H4 (cell line): ENCODE measurements at regions not wholly inside any gene's neighbourhood (a gene's known extent, or its start where the extent isn't known, plus 50 kb on each side); places are given as distances from the start of the nearest gene placed in this dataset.

ENCODE experiments used
- DNase-seq: peaks from one replicate; pipeline ENCODE4 v3.0.0-alpha.2; 2015; ENCODE audit warnings: low spot score

DNA sequence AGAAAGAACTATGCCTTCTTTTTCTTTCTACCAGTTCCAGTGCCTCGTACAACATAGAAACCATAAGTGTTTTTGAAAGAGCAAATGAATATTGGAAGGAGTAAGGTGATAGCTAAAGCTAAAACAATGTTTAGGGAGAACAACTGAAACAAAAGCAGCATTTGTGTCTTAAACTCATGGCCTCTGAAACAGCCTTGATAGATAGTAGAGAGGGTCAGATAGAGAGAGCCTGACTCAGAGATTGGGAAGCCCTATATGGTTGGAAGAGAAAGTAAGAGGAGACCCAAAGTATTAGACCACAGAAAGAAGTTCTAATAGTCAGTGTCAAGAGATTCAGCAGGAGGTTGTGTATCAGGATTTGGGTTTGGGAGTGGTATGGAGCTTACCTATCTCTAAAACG, 79.6 kb upstream of the IFNG-AS1 start:
- no peak for DNase-seq

- peak; percentile 49 for DNase-seq
Measured at GRCh38 chr12:67910360-67911274, 78.6 kb upstream of the IFNG-AS1 start.

- no peak for DNase-seq
Measured at GRCh38 chr12:67911275-67911600, 78.0 kb upstream of the IFNG-AS1 start.

- DNase-seq, result no peak
Measured at GRCh38 chr12:67911789-67912188, 77.5 kb upstream of the IFNG-AS1 start.

- DNase-seq, result no peak
Measured at GRCh38 chr12:67915335-67915851, 73.9 kb upstream of the IFNG-AS1 start.

- DNase-seq, result no peak
Measured at GRCh38 chr12:67916266-67916970, 72.8 kb upstream of the IFNG-AS1 start.

- DNase-seq, result no peak
Measured at GRCh38 chr12:67917811-67918210, 71.4 kb upstream of the IFNG-AS1 start.

DNA sequence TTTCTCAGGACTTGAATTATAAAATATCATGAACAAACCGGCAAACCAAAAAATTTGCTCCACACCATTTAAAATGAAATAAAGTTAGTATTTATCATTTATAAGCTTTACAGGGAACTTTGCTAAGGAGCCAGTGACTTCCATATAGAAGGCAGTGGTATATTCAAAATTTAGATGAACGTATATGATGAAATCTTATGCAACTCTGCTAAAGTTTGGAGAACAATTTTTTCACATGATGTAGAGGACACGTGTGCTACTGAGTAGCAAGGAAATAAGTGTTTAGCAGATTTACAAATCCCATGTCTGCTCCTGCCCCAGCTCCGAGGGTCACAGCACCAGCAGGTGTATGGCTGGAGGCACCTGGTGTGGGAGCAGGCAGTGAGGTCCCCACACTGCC, 70.8 kb upstream of the IFNG-AS1 start:
- no peak for DNase-seq

- DNase-seq, result no peak
Measured at GRCh38 chr12:67919406-67919805, 69.8 kb upstream of the IFNG-AS1 start.

DNA sequence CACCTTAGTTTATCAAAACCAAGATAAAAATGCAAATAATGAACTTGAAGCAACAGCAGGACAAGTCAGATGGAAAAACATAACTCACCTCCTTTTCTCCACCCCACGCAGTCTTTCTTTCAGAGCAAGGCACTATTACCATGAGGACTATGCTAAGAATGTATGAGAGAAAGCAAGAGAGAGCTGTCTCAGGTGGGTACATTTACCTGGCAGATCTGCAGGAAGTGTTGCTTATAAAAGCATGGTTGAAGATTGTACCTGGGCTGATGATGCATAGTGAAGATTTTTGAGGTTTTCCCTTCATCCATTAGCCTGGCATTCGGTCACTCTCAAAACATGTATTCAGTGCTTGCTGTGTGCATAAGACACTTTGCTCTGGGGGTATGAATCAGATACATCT, 68.8 kb upstream of the IFNG-AS1 start:
- DNase-seq, result no peak

- no peak for DNase-seq
Measured at GRCh38 chr12:67921286-67921685, 68.0 kb upstream of the IFNG-AS1 start.

DNA sequence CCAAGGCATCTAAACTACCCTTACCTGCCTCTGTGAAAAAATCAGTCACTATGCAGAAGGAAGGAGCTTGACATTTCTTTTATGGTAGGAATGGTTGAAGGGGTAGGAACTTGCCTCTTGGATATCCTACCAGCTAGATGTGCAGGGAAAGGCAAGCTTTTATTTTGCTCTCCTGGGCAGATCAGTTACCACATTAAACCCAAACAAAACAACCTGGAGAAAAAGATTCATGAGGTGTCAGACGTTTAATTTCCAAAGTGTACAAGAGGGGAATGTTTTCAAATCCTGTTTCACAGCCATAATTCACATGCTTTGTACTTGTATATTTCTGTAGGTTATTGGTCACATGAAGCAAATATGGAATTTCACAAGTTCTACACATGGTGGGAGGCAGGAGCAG, 67.0 kb upstream of the IFNG-AS1 start:
- DNase-seq, result no peak

DNA sequence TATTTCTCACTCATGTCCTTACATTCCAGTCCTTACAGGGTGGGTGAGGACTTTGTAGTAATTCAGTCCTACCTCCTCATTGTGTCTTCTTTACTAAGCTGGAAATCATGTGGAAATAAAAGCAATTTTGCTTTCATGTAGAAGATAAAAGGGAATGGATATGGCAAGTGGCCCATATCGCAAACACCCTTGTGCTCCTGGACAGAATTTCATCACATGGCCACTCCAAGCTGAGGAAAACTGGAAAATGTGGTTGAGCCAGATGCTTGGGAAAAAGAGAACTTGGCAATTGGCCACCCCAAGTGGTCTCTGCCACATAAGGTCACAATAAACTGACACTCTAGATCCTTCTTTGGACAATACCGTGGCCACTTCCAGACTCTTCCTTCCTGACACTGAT, 64.2 kb upstream of the IFNG-AS1 start:
- DNase-seq, result peak; percentile 27

DNA sequence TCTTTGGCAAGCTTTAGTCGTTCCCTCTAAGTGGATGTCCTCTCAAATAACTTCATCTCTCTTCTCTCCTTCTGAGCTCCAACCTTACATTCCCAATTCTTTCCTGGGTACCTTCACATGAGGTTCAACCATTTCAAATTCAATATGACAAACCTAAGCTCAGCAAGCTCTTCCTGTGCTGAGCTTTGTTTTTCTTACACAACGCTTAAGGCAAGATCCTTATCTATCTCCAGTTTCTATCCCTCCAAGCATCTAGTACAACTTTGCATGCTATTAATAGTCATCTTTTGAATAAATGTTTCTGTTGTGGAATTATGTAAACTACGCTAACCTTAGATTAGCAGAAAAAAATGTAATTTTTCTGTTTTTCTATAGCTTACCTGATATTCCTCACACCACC, 63.7 kb upstream of the IFNG-AS1 start:
- no peak for DNase-seq

DNA sequence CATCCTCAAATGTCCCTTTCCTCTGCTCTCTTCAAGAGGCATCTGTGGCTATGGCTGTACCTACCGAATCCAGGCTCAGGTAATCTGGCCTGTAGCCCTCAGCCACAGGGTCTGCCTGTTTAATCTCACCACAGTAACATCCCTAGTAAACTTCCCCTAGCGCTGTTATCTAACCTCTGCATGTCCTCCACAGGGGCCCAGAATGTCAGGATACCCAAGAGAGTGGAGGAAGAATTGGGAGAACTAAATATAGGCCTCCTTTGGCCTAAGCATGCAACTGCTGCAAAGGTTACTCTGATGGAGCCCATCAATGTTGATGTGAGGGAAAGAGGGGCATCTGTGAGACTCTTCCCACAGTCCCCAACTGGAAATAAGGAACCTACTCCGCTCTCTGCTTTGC, 63.2 kb upstream of the IFNG-AS1 start:
- DNase-seq, result no peak

DNA sequence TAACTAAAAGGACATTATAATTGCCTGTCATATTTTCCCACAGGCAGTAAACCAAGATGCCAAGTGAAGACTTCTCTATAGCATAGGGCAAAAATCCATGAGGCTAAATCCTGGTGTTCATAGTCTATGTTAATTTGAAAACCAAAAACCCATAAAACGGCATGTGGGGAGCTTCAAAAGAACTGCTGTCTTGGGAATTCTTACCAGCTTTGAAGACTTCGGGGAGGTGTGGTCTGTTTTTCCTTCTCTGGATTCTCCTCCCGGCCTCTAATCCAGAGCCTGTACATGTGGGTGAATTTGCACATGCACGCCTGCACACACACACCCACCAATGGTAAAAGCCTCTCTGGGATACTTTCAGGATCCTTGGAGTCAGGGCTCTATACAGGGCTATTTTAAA, 61.9 kb upstream of the IFNG-AS1 start:
- DNase-seq, result no peak

DNA sequence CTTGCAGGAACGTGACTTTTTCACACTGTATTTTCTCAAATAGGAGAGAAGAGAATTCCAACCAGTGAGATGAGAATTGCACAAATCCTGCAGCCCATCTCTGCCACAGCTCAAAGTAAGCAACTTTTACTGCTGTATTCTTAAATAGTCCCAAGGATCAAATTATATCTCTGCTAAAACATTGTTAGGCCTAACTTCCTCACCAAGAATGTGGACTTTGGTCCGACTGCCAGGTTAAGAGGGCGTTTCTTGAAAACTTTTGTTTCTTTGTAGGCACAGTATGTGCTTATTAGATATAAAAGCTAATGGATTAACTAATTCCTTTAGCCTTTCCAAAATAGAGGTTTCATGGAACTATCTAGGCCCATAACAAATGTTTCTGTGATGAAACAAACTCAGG, 61.4 kb upstream of the IFNG-AS1 start:
- no peak for DNase-seq

DNA sequence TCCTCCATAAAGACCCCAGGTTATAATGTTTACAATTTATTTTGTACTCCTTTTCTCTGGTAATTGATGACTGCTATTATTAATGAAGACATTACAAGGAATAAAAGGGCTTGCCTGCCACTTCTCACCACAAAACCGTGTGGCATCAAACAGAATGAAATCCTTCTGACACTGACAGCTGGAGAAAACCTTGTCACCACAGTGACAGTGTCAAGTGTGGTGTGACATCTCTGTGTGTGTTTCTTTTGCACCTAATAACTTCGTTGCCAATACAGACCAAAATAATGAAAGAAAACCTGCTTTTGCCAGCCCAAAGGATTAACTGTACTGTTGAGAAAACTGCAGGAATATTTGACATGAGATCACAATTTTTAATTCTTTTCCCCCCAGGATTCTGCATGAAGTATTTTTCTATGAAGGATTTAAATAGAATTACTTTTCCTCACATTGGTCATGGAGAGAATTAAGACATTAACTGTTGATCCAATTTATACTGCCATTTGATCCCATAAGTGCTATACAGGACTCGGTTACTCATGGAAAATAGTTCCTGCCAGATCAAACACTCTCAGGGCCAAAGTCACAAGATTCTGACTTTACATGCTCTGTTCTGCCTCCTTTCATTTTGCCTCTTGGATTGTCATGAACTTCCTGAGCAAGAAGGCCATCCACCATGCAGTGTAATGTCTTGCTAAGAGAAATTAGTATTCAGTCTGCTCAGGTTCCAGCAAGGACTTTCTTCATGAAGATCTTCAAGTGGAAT, 60.4 kb upstream of the IFNG-AS1 start:
- DNase-seq, result no peak

DNA sequence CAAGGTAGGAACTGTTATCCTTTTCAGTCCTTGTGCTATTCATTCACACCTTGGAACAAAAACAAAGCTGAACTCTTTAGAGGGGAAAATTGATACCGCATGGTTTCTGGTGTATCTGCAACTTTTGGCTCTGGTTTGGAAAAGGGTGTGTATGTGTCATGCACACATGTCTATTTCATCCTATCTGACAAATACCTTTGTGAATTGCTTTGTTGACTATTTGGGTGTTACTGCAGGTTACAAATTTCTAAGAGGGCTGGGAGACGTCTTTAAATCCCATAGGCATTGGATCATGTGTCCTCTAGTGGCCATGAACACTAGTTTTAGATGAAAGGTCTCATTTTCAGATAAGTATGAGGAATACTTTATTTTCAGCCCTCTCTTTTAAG, 59.9 kb upstream of the IFNG-AS1 start:
- no peak for DNase-seq

DNA sequence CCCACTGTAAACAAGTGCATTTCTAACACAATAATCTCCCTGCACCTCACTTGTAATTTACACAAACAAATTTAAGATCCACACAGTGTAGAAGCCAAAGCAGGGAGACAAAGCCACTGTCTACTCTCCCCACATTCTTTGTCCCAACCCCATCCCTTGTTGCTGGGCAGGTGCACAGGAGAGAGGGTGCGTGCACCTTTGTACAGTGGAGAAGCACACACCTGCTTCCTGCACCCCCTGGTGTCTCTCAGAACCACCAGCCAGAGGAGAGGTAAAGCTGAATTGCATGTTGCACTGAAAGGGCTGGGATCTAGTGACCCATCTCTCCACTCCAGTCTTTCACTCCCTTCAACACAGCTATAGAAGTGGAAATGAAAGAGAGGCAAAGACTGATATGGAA, 51.4 kb upstream of the IFNG-AS1 start:
- DNase-seq, result no peak
